ENCODE measurements at regions not wholly inside any gene's neighbourhood (a gene's known extent, or its start where the extent isn't known, plus 50 kb on each side); places are given as distances from the start of the nearest gene placed in this dataset.

DNA sequence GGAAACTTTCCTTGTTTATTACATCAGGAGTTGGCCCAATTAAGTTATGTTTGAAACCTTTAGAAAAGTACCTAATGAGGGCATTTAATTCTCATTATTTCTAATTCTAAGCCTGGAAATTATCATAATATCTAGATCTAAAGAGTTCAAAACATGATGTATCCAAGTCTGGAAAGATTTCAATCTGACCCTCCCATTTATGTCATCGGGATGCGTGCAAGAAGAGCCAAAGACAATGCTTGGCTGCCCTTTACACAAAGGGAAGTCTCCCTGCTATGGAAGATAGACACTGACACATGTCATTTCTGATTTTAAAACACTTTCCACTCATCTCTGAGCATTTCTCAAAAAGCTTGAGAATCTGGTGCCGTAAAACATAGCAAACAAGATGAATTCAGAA lies 222.4 kb downstream of the ANTXR2 start:
- Histone ChIP-seq H3K27me3 (replicated peaks in 1 of 2; ENCODE audit: control insufficient read depth in 2 of 2, insufficient read depth in 2 of 2, low read length in 1 of 2) (no peaks in the 10 kb centered on the region), H3K9ac (ENCODE audit: control insufficient read depth, insufficient read depth, low read length) (no peak overlapping the region), H3K79me2 (ENCODE audit: control insufficient read depth, insufficient read depth, low read length) (no peaks in the 10 kb centered on the region), H3K27ac (ENCODE audit: control insufficient read depth, insufficient read depth) (no peak overlapping the region), H3K9me3 (replicated peaks; ENCODE audit: control insufficient read depth, insufficient read depth, low read length) (no peaks in the 10 kb centered on the region), H3K36me3 (ENCODE audit: control insufficient read depth in 2 of 2, insufficient read depth in 2 of 2, low read length in 1 of 2) (no peaks in the 10 kb centered on the region), H4K20me1 (ENCODE audit: control insufficient read depth, insufficient read depth) (no peaks in the 10 kb centered on the region), H2AFZ (ENCODE audit: control insufficient read depth, low read depth, low read length) (no peak overlapping the region), H3K4me2 (ENCODE audit: control insufficient read depth, insufficient read depth) (no peak overlapping the region), H3K4me3 (no peak overlapping the region), H3K4me1 (ENCODE audit: control insufficient read depth, insufficient read depth, low read length) (no peaks in the 10 kb centered on the region)
- BruUV-seq (replicated peaks) = no TSS peak
- RAD21 ChIA-PET (ENCODE audit: unreplicated experiment) = no interaction called here
- intact Hi-C loops (cut with micrococcal nuclease; ENCODE audit: unreplicated experiment) (no loop called here), in situ Hi-C loops (cut with MboI) (no loop called here)
- DNase-seq (ENCODE audit: low read depth, low spot score) = no peak
- POLR2A ChIA-PET = no interaction called here
- CTCF ChIA-PET = no interaction called here
- SMC1A ChIA-PET (ENCODE audit: uncharacterized antibody, unreplicated experiment) = no interaction called here
- ATAC-seq = no peak
- no peak for FAIRE-seq
- TF ChIP-seq ZSCAN29 (IDR thresholded peaks at IDR 0.05) = no peak
- TF ChIP-seq, protein P1, sequence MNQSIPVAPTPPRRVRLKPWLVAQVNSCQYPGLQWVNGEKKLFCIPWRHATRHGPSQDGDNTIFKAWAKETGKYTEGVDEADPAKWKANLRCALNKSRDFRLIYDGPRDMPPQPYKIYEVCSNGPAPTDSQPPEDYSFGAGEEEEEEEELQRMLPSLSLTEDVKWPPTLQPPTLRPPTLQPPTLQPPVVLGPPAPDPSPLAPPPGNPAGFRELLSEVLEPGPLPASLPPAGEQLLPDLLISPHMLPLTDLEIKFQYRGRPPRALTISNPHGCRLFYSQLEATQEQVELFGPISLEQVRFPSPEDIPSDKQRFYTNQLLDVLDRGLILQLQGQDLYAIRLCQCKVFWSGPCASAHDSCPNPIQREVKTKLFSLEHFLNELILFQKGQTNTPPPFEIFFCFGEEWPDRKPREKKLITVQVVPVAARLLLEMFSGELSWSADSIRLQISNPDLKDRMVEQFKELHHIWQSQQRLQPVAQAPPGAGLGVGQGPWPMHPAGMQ (IDR thresholded peaks at IDR 0.05; ENCODE audit: borderline replicate concordance) = no peak
- no peak for TF ChIP-seq TCF7 (IDR thresholded peaks at IDR 0.05; ENCODE audit: borderline replicate concordance)
- TF ChIP-seq NFXL1 (IDR thresholded peaks at IDR 0.05; ENCODE audit: borderline replicate concordance) = no peak
- TF ChIP-seq FOXM1 (IDR thresholded peaks at IDR 0.05; ENCODE audit: low read depth, low read length) = no peak
- TF ChIP-seq HCFC1 (IDR thresholded peaks at IDR 0.05; ENCODE audit: low read length) = no peak
- no peak for TF ChIP-seq RAD51 (IDR thresholded peaks at IDR 0.05)
- TF ChIP-seq, protein P2, sequence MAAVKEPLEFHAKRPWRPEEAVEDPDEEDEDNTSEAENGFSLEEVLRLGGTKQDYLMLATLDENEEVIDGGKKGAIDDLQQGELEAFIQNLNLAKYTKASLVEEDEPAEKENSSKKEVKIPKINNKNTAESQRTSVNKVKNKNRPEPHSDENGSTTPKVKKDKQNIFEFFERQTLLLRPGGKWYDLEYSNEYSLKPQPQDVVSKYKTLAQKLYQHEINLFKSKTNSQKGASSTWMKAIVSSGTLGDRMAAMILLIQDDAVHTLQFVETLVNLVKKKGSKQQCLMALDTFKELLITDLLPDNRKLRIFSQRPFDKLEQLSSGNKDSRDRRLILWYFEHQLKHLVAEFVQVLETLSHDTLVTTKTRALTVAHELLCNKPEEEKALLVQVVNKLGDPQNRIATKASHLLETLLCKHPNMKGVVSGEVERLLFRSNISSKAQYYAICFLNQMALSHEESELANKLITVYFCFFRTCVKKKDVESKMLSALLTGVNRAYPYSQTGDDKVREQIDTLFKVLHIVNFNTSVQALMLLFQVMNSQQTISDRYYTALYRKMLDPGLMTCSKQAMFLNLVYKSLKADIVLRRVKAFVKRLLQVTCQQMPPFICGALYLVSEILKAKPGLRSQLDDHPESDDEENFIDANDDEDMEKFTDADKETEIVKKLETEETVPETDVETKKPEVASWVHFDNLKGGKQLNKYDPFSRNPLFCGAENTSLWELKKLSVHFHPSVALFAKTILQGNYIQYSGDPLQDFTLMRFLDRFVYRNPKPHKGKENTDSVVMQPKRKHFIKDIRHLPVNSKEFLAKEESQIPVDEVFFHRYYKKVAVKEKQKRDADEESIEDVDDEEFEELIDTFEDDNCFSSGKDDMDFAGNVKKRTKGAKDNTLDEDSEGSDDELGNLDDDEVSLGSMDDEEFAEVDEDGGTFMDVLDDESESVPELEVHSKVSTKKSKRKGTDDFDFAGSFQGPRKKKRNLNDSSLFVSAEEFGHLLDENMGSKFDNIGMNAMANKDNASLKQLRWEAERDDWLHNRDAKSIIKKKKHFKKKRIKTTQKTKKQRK (IDR thresholded peaks at IDR 0.05; ENCODE audit: low read depth, low read length) = no peak
- TF ChIP-seq, protein P3, sequence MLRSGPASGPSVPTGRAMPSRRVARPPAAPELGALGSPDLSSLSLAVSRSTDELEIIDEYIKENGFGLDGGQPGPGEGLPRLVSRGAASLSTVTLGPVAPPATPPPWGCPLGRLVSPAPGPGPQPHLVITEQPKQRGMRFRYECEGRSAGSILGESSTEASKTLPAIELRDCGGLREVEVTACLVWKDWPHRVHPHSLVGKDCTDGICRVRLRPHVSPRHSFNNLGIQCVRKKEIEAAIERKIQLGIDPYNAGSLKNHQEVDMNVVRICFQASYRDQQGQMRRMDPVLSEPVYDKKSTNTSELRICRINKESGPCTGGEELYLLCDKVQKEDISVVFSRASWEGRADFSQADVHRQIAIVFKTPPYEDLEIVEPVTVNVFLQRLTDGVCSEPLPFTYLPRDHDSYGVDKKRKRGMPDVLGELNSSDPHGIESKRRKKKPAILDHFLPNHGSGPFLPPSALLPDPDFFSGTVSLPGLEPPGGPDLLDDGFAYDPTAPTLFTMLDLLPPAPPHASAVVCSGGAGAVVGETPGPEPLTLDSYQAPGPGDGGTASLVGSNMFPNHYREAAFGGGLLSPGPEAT (IDR thresholded peaks at IDR 0.05; ENCODE audit: low read depth) = no peak
- no peak for TF ChIP-seq BCL11A (IDR thresholded peaks at IDR 0.05; ENCODE audit: low read depth, low read length)
- no peak for TF ChIP-seq EP300 (IDR thresholded peaks at IDR 0.05; ENCODE audit: borderline replicate concordance in 1 of 2, control insufficient read depth in 1 of 2, low read depth in 2 of 2, low read length in 2 of 2)
- no peak for TF ChIP-seq HDAC6 (IDR thresholded peaks at IDR 0.05; ENCODE audit: unreplicated experiment)
- no peak for TF ChIP-seq MTA2 (IDR thresholded peaks at IDR 0.05; ENCODE audit: low read depth)
- TF ChIP-seq NRF1 (conservative IDR thresholded peaks at IDR 0.05; ENCODE audit: low read depth, low read length) = no peak
- TF ChIP-seq, protein P4, sequence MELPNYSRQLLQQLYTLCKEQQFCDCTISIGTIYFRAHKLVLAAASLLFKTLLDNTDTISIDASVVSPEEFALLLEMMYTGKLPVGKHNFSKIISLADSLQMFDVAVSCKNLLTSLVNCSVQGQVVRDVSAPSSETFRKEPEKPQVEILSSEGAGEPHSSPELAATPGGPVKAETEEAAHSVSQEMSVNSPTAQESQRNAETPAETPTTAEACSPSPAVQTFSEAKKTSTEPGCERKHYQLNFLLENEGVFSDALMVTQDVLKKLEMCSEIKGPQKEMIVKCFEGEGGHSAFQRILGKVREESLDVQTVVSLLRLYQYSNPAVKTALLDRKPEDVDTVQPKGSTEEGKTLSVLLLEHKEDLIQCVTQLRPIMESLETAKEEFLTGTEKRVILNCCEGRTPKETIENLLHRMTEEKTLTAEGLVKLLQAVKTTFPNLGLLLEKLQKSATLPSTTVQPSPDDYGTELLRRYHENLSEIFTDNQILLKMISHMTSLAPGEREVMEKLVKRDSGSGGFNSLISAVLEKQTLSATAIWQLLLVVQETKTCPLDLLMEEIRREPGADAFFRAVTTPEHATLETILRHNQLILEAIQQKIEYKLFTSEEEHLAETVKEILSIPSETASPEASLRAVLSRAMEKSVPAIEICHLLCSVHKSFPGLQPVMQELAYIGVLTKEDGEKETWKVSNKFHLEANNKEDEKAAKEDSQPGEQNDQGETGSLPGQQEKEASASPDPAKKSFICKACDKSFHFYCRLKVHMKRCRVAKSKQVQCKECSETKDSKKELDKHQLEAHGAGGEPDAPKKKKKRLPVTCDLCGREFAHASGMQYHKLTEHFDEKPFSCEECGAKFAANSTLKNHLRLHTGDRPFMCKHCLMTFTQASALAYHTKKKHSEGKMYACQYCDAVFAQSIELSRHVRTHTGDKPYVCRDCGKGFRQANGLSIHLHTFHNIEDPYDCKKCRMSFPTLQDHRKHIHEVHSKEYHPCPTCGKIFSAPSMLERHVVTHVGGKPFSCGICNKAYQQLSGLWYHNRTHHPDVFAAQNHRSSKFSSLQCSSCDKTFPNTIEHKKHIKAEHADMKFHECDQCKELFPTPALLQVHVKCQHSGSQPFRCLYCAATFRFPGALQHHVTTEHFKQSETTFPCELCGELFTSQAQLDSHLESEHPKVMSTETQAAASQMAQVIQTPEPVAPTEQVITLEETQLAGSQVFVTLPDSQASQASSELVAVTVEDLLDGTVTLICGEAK (IDR thresholded peaks at IDR 0.05; ENCODE audit: borderline replicate concordance) = no peak
- 79% methylated on average over 3 of the region's 3 CpGs for WGBS (ENCODE audit: insufficient coverage, insufficient replicate concordance, low lambda C conversion rate, missing lambda C conversion rate)
